Small intestine (tissue), 7 donors: ENCODE measurements at regions not wholly inside any gene's neighbourhood (a gene's known extent, or its start where the extent isn't known, plus 50 kb on each side); places are given as distances from the start of the nearest gene placed in this dataset.
"Not testable (repeated sequence)": the region's sequence is repeated elsewhere in the genome, so short reads cannot be mapped to it uniquely, and the experiment has no call there.

Experiments used
- DNase-seq, 2 donors: peaks; one replicate each; pipeline versions ENCODE4 v3.0.0 to v3.0.0-alpha.2; 2013
- FAIRE-seq: peaks from 2 replicates; lab custom pipeline; 2012; peaks lifted over from hg19 to GRCh38; lab: Jason Lieb, UNC
- H3K27ac ChIP-seq, 3 donors: one replicate each; pipeline ENCODE4 v1.5.1; 2013; ENCODE audit warnings: low read length in 2 of 3, mild to moderate bottlenecking in 2 of 3, control low read depth in 1 of 3, inconsistent platforms in 1 of 3, low read depth in 1 of 3, moderate library complexity in 1 of 3
- H3K27me3 ChIP-seq, 3 donors: one replicate each; pipeline ENCODE4 v1.6.1; 2013; ENCODE audit warnings: low read length in 3 of 3, inconsistent platforms in 1 of 3; ENCODE audit not compliant: control insufficient read depth in 3 of 3, insufficient read depth in 3 of 3
- H3K36me3 ChIP-seq, 3 donors: one replicate each; pipeline ENCODE4 v1.6.1; 2013; ENCODE audit warnings: low read length in 3 of 3, inconsistent platforms in 1 of 3, low read depth in 1 of 3, mild to moderate bottlenecking in 1 of 3, moderate library complexity in 1 of 3; ENCODE audit not compliant: control insufficient read depth in 3 of 3, insufficient read depth in 2 of 3
- H3K4me1 ChIP-seq, 3 donors: one replicate each; pipeline ENCODE4 v1.6.1; 2013; ENCODE audit warnings: low read length in 2 of 3, inconsistent platforms in 1 of 3, low read depth in 1 of 3, mild to moderate bottlenecking in 1 of 3, moderate library complexity in 1 of 3; ENCODE audit not compliant: control insufficient read depth in 3 of 3, insufficient read depth in 2 of 3
- H3K4me3 ChIP-seq, 3 donors: one replicate each; pipeline ENCODE4 v1.5.1; 2013; ENCODE audit warnings: low read length in 3 of 3, control low read depth in 1 of 3, inconsistent platforms in 1 of 3, low read depth in 1 of 3, mild to moderate bottlenecking in 1 of 3, moderate library complexity in 1 of 3
- H3K9me3 ChIP-seq, 2 donors: one replicate each; pipeline ENCODE4 v1.6.1; 2013; ENCODE audit warnings: low read depth in 1 of 2, low read length in 1 of 2; ENCODE audit not compliant: control insufficient read depth in 2 of 2, insufficient read depth in 1 of 2
- WGBS, 3 donors: extraction: QIAGEN DNeasy Blood & Tissue Kit; methylation state at CpG; one replicate each; pipeline ENCODE4 v1.1.7; 2013; 5-methylcytosine and 5-hydroxymethylcytosine counted together
- donor health status: healthy with polysubstance abuse.
- donor health status: control.
- donor health status: control.
- donor health status: Bipolar disorder and iron deficiency.
- donor health status: healthy.

DNA sequence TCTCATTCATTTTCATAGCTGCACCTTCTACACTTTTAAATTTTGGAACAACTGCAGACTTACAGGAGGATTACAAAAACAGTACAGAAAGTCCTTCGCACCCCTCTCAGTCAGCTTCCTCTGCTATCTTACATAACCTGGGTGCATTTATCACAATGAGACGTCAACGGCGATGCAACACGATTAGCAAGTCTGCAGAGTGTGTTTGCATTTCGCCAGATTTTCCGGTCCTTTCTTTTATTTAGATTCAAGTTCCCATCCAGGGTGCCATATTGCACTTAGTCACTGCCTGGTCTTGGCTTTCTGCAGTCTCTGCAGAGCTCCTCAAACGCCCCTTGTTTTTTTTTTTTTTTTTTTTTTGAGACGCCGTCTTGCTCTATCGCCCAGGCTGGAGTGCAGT lies 85.9 kb downstream of the ASMT start:
- no peak for FAIRE-seq
- Histone ChIP-seq H3K4me3 (no peak overlapping the region), H3K4me1 (no peaks in the 10 kb centered on the region), H3K9me3 (no peaks in the 10 kb centered on the region), H3K27me3 (no peaks in the 10 kb centered on the region), H3K27ac (no peak overlapping the region), H3K36me3 (no peaks in the 10 kb centered on the region)
- no peak for DNase-seq
- 80 to 92% (median 89%) methylated on average over 11 of the region's 11 CpGs for WGBS, 3 donors

DNA sequence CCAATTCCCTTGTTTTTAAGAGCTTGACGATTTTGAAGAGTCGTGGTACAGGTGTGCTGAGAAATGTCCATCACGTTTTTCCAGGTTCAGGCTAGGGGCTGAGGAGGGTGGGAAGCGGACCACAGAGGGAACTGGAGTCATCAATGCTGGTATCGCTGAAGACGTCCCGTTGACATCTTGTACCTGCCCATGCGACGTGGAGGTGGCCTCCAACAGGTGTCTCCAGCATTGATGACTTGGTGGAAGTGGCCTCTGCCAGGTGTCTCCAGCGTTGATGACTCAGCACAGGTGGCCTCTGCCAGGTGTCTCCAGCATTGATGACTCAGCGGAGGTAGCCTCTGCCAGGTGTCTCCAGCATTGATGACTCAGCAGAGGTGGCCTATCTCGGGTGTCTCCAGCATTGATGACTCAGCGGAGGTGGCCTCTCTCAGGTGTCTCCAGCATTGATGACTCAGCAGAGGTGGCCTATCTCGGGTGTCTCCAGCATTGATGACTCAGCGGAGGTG lies 86.6 kb downstream of the ASMT start:
- not testable (repeated sequence) for H3K27ac ChIP-seq, DNase-seq
- WGBS, 3 donors: 82 to 86% (median 84%) methylated on average over 10 to 15 of the region's 15 CpGs

DNA sequence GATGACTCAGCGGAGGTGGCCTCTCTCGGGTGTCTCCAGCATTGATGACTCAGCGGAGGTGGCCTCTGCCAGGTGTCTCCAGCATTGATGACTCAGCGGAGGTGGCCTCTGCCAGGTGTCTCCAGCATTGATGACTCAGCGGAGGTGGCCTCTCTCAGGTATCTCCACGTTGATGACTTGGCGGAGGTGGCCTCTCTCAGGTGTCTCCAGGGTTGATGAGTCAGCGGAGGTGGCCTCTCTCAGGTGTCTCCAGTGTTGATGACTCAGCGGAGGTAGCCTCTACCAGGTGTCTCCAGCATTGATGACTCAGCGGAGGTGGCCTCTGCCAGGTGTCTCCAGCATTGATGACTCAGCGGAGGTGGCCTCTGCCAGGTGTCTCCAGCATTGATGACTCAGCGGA lies 87.3 kb downstream of the ASMT start:
- H3K27me3 ChIP-seq, FAIRE-seq, H3K27ac ChIP-seq, H3K36me3 ChIP-seq, H3K4me1 ChIP-seq, H3K4me3 ChIP-seq, H3K9me3 ChIP-seq, DNase-seq: not testable (repeated sequence)
- 75 to 89% methylated on average over 5 to 8 of the region's 12 CpGs; no CpG with 5 or more reads in 1 of the 3 donors for WGBS, 3 donors

More for the DNA sequence above, 86.6 kb downstream of the ASMT start:
- not testable (repeated sequence) for H3K36me3 ChIP-seq, H3K27me3 ChIP-seq, H3K4me3 ChIP-seq, H3K9me3 ChIP-seq, FAIRE-seq, H3K4me1 ChIP-seq

DNA sequence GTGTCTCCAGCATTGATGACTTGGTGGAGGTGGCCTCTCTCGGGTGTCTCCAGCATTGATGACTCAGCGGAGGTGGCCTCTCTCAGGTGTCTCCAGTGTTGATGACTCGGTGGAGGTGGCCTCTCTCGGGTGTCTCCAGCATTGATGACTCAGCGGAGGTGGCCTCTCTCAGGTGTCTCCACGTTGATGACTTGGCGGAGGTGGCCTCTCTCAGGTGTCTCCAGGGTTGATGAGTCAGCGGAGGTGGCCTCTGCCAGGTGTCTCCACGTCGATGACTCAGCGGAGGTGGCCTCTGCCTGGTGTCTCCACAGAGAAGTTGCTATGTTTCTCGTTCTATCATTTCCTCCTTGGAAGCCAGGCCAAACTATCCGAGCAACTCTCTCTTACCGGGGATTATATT lies 87.7 kb downstream of the ASMT start:
- not testable (repeated sequence) for H3K4me1 ChIP-seq, H3K27ac ChIP-seq, H3K36me3 ChIP-seq, H3K27me3 ChIP-seq, DNase-seq, FAIRE-seq, H3K9me3 ChIP-seq, H3K4me3 ChIP-seq
- 84 to 86% (median 85%) methylated on average over 14 of the region's 14 CpGs for WGBS, 3 donors

DNA sequence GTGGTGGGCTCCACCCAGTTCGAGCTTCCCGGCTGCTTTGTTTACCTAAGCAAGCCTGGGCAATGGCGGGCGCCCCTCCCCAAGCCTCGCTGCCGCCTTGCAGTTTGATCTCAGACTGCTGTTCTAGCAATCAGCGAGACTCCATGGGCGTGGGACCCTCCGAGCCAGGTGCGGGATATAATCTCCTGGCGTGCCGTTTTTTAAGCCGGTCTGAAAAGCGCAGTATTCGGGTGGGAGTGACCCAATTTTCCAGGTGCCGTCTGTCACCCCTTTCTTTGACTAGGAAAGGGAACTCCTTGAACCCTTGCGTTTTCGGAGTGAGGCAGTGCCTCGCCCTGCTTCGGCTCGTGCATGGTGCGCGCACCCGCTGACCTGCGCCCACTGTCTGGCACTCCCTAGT lies 94.4 kb downstream of the ASMT start:
- H3K9me3 ChIP-seq, H3K27ac ChIP-seq, DNase-seq, H3K4me1 ChIP-seq, FAIRE-seq, H3K4me3 ChIP-seq, H3K36me3 ChIP-seq, H3K27me3 ChIP-seq: not testable (repeated sequence)
- 91 to 98% (median 95%) methylated on average over 20 to 23 of the region's 25 CpGs for WGBS, 3 donors

DNA sequence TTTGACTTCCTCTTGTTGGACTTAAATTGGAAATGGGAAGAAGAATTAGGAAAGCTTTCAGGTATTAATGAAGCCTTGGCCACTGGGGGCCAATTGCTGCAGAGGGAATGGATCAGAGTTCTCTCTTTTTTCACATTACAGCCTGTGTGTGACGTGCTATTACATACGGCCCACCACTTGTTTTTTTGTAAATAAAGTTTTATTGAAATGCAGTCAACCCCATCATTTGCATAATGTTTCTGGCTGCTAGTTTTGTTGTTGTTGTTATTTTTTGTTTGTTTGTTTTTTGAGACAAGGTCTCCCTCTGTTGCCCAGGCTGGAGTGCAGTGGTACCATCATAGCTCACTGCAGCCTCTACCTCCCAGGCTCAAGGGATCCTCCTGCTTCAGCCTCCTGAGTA lies 98.4 kb downstream of the ASMT start:
- Histone ChIP-seq H3K4me1 (no peaks in the 10 kb centered on the region), H3K36me3 (no peaks in the 10 kb centered on the region), H3K27me3 (no peaks in the 10 kb centered on the region), H3K9me3 (peaks cover 0 to 8% of the 10 kb centered on the region in 2 donors), H3K4me3 (no peak overlapping the region), H3K27ac (no peak overlapping the region)
- DNase-seq (no peak), FAIRE-seq (no peak)
- 67 to 95% (median 83%) methylated on average over 2 of the region's 2 CpGs for WGBS, 3 donors

DNA sequence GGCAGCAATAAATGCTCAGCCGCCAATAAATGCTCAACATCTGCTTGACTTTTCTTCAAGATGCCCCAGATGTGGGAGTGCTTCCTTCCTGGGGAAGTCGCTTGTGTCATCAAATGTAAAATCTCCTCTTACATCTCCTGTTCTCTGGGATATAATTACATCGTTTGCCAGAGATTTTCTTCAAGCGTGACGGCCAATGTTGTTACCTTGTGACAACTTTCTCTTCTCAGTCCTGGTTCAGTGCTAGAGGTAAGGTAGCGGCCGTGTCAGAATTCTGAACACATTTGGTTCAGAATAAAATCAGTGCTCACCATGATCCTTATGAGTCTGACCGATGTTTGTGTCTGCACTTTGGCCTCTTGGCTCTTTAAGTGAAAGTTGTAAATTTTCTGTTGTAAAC lies 102.5 kb downstream of the ASMT start:
- H3K27ac ChIP-seq: no peak overlapping the region
- 63 to 76% (median 69%) methylated on average over 8 of the region's 8 CpGs for WGBS, 3 donors
- no peak for DNase-seq
- H3K4me3 ChIP-seq: no peak overlapping the region
- no peak for FAIRE-seq
- H3K9me3 ChIP-seq: peaks cover 0 to 6% of the 10 kb centered on the region in 2 donors
- no peaks in the 10 kb centered on the region for H3K4me1 ChIP-seq
- H3K36me3 ChIP-seq: no peaks in the 10 kb centered on the region
- no peaks in the 10 kb centered on the region for H3K27me3 ChIP-seq

DNA sequence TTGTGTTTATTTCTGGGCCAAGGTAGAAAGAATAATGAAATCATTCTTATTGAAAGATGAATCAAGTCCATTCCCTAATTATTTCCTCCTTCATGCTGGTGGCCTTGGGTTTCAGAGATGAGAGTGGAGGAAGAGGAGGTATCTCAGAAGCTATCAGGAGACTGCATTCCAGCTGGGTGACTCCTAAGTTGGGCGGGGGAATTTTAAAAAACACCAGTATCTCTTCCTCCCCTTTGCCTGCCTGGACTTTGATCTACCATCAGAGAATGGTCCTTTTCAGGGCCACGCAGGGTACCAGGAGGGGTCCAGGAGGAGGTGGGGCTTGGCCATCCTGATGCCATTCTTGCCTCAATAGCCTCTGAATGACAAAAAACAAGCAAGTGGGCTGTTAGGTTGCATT lies 104.4 kb downstream of the ASMT start:
- DNase-seq (no peak), FAIRE-seq (no peak)
- H3K4me3 ChIP-seq: no peak overlapping the region
- no peaks in the 10 kb centered on the region for H3K27me3 ChIP-seq
- WGBS, 3 donors: 44 to 59% (median 48%) methylated on average over 2 of the region's 2 CpGs
- H3K9me3 ChIP-seq: peaks cover 0 to 2% of the 10 kb centered on the region in 2 donors
- H3K27ac ChIP-seq: no peak overlapping the region
- H3K36me3 ChIP-seq: no peaks in the 10 kb centered on the region
- no peaks in the 10 kb centered on the region for H3K4me1 ChIP-seq

DNA sequence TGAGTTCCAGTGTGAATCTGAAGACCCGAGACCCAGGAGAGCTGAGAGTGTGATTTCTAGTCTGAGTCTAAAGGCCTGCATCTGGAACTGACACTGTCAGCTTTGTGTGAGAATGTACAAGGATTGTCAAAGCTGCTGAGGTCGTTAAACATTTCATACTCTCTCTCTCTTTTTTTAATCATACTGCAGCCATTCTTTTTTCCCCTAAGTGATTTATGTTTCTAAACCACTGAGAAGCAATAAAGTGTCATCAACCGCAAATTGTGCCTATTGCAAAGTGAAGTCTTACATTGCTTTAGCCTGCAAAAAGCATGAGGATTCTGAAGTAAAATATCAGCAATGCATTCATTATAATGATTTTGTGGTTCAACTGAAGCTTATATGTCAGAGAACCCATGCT lies 106.0 kb downstream of the ASMT start:
- no peaks in the 10 kb centered on the region for H3K9me3 ChIP-seq
- no peak overlapping the region for H3K4me3 ChIP-seq
- DNase-seq (no peak), FAIRE-seq (no peak)
- H3K4me1 ChIP-seq: no peaks in the 10 kb centered on the region
- 59 to 76% (median 75%) methylated on average over 3 of the region's 3 CpGs for WGBS, 3 donors
- no peaks in the 10 kb centered on the region for H3K27me3 ChIP-seq
- H3K27ac ChIP-seq: no peak overlapping the region
- H3K36me3 ChIP-seq: no peaks in the 10 kb centered on the region
